ENCODE measurements at regions not wholly inside any gene's neighbourhood (a gene's known extent, or its start where the extent isn't known, plus 50 kb on each side); places are given as distances from the start of the nearest gene placed in this dataset.

DNA sequence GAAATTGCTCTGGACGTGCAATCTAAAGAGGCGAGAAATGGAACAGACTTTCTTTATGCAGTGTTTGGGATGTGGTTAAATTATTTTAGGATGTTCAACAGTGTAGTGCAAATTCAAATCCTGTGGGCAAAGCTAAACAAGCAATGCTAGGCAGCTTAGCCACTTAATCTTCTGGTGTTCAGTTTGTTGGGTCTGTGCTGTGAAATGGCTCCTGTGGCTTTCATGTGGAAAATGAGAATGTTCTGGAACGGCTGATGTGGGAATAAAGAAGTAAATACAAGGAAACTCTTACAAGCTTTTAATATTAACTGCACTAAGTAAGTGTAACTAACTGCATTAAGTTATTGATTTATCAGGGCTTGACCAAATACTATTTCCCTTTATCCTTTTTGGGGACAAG lies 766.6 kb downstream of the ADGRL2 start:
- TF ChIP-seq, protein P1, sequence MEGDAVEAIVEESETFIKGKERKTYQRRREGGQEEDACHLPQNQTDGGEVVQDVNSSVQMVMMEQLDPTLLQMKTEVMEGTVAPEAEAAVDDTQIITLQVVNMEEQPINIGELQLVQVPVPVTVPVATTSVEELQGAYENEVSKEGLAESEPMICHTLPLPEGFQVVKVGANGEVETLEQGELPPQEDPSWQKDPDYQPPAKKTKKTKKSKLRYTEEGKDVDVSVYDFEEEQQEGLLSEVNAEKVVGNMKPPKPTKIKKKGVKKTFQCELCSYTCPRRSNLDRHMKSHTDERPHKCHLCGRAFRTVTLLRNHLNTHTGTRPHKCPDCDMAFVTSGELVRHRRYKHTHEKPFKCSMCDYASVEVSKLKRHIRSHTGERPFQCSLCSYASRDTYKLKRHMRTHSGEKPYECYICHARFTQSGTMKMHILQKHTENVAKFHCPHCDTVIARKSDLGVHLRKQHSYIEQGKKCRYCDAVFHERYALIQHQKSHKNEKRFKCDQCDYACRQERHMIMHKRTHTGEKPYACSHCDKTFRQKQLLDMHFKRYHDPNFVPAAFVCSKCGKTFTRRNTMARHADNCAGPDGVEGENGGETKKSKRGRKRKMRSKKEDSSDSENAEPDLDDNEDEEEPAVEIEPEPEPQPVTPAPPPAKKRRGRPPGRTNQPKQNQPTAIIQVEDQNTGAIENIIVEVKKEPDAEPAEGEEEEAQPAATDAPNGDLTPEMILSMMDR (IDR thresholded peaks at IDR 0.05; ENCODE audit: low read depth, low read length) = no peak
- no peak for TF ChIP-seq POLR2A (IDR thresholded peaks at IDR 0.05; ENCODE audit: extremely low read depth, insufficient read length)
- TF ChIP-seq MYC (IDR thresholded peaks at IDR 0.05; ENCODE audit: low read depth, low read length) = no peak
- TF ChIP-seq, protein P2, sequence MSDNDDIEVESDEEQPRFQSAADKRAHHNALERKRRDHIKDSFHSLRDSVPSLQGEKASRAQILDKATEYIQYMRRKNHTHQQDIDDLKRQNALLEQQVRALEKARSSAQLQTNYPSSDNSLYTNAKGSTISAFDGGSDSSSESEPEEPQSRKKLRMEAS (IDR thresholded peaks at IDR 0.05; ENCODE audit: low read depth, low read length) = no peak

All from NB4 (cell line).